WTC11 (cell line): ENCODE measurements at regions not wholly inside any gene's neighbourhood (a gene's known extent, or its start where the extent isn't known, plus 50 kb on each side); places are given as distances from the start of the nearest gene placed in this dataset.
A peak's percentile ranks its signal among the peaks of the same experiment; 100 is the strongest.
"Not testable (repeated sequence)": the region's sequence is repeated elsewhere in the genome, so short reads cannot be mapped to it uniquely, and the experiment has no call there.

Experiments used
- ATAC-seq: fragments of 200-7000 bp; cut with Tn5 transposase; 2 replicates; pipeline ENCODE4 v1.10.0; 2021; ENCODE audit warnings: mild to moderate bottlenecking, moderate library complexity
- CTCF ChIA-PET: fragments of 300-600 bp; sonication (Branson Sonifier 250); formaldehyde crosslinking; loops from one replicate; lab custom pipeline; 2021; ENCODE audit warnings: antibody characterized with exemption; lab: Charles Lee
- POLR2A ChIA-PET: fragments of 350-600 bp; sonication (Branson Sonifier 250); formaldehyde crosslinking; loops from one replicate; lab custom pipeline; 2021; ENCODE audit warnings: antibody characterized with exemption; lab: Charles Lee
- DNase-seq: peaks from one replicate; pipeline ENCODE4 v3.0.0; 2021; ENCODE audit warnings: low spot score
- H3K27ac Mint-ChIP-seq: 2 replicates; pipeline ENCODE4 v1.8.0; 2021; ENCODE audit warnings: mixed read lengths
- H3K27me3 Mint-ChIP-seq: 2 replicates; pipeline ENCODE4 v1.8.0; 2021; ENCODE audit warnings: low read depth, mild to moderate bottlenecking, moderate library complexity, mixed read lengths
- H3K36me3 Mint-ChIP-seq: 2 replicates; pipeline ENCODE4 v1.8.0; 2021; ENCODE audit warnings: mixed read lengths
- H3K4me1 Mint-ChIP-seq: 2 replicates; pipeline ENCODE4 v1.8.0; 2022; ENCODE audit warnings: mixed read lengths
- H3K4me3 Mint-ChIP-seq: 2 replicates; pipeline ENCODE4 v1.8.0; 2021; ENCODE audit warnings: mild to moderate bottlenecking, moderate library complexity, mixed read lengths
- H3K9me3 Mint-ChIP-seq: 2 replicates; pipeline ENCODE4 v1.8.0; 2021; ENCODE audit warnings: mixed read lengths
- ATF1 ChIP-seq: sonication (generic); formaldehyde crosslinking; IDR thresholded peaks from 2 replicates; pipeline ENCODE4 v1.8.1; 2023; ENCODE audit warnings: mild to moderate bottlenecking, moderate library complexity, missing genetic modification reagents
- TF ChIP-seq, protein P1 (sequence below): sonication (generic); formaldehyde crosslinking; IDR thresholded peaks from 2 replicates; pipeline ENCODE4 v1.8.0; 2023; ENCODE audit warnings: mild to moderate bottlenecking, missing genetic modification reagents
- TF ChIP-seq, protein P2 (sequence below): fragments of 250-450 bp; sonication (Bioruptor Pico); IDR thresholded peaks from 2 replicates; pipeline ENCODE4 v1.8.0; 2021; ENCODE audit warnings: mild to moderate bottlenecking
- TF ChIP-seq, protein P3 (sequence below): sonication (generic); formaldehyde crosslinking; IDR thresholded peaks from 2 replicates; pipeline ENCODE4 v1.8.1; 2023; ENCODE audit warnings: mild to moderate bottlenecking, missing genetic modification reagents, moderate library complexity

DNA sequence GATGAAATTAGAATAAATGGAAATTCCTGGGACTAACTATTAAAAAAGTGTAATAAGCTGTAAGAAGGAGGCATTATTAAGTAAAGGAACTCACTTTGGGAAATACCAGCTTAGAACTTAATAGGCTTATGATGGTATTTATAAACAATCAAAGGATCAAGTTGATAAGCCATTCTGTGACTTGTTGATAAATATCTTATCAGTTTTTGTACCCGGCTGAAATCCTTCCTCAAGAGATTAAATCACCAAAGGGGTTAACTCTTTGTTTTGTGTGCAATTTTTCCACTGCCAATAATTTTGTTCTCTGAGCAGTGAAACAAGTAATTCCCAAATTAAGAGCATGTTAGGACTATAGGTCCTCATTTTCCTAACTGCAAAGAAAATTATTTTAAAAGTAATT lies 70.7 kb upstream of the BDP1 start (continued):
- TF ChIP-seq, protein P1, sequence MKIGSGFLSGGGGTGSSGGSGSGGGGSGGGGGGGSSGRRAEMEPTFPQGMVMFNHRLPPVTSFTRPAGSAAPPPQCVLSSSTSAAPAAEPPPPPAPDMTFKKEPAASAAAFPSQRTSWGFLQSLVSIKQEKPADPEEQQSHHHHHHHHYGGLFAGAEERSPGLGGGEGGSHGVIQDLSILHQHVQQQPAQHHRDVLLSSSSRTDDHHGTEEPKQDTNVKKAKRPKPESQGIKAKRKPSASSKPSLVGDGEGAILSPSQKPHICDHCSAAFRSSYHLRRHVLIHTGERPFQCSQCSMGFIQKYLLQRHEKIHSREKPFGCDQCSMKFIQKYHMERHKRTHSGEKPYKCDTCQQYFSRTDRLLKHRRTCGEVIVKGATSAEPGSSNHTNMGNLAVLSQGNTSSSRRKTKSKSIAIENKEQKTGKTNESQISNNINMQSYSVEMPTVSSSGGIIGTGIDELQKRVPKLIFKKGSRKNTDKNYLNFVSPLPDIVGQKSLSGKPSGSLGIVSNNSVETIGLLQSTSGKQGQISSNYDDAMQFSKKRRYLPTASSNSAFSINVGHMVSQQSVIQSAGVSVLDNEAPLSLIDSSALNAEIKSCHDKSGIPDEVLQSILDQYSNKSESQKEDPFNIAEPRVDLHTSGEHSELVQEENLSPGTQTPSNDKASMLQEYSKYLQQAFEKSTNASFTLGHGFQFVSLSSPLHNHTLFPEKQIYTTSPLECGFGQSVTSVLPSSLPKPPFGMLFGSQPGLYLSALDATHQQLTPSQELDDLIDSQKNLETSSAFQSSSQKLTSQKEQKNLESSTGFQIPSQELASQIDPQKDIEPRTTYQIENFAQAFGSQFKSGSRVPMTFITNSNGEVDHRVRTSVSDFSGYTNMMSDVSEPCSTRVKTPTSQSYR (CRISPR knock-in tag): no peak
- TF ChIP-seq ATF1 (CRISPR knock-in tag): no peak
- TF ChIP-seq, protein P2, sequence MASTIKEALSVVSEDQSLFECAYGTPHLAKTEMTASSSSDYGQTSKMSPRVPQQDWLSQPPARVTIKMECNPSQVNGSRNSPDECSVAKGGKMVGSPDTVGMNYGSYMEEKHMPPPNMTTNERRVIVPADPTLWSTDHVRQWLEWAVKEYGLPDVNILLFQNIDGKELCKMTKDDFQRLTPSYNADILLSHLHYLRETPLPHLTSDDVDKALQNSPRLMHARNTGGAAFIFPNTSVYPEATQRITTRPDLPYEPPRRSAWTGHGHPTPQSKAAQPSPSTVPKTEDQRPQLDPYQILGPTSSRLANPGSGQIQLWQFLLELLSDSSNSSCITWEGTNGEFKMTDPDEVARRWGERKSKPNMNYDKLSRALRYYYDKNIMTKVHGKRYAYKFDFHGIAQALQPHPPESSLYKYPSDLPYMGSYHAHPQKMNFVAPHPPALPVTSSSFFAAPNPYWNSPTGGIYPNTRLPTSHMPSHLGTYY (CRISPR knock-in tag): no peak

DNA sequence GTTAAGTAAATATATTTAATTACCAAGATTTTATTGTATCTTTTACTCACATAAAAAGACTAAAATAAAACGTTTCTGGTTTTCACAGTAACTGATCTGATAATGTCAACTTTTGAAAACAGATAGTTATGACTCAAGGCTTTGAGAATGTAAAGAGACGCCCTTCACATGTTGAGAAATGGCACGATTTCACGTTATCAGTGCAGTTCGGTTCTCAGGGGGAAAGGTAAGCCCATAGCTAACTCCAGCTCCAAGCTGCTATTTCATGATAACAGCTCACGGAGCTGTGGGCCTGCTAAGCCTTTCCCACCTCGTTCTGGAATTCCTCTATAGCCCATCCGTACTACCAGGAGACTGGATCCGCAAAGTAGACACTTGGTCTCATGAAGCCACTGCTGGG lies 70.2 kb upstream of the BDP1 start:
- H3K36me3 Mint-ChIP-seq, POLR2A ChIA-PET, ATAC-seq: not testable (repeated sequence)

DNA sequence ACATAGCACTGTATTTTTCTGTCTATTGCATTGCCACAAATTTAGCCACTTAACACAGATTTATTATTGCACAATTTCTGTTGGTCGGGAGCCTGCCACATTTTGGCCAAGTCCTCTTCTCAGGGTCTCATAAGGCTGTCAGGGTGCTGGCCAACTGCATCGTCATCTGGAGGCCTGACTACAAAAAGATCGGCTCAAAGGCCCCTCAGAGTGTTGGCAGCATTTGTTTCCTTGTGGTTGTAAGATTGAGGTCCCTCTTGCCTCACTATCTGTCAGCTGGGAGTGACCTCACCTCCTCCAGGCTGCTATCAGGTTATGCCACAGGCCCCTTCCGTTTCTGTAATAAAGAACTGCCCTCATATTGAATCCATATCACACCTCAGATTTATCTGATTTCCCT lies 67.3 kb upstream of the BDP1 start:
- H3K9me3 Mint-ChIP-seq, ATAC-seq, H3K36me3 Mint-ChIP-seq, H3K4me1 Mint-ChIP-seq, H3K27me3 Mint-ChIP-seq, H3K4me3 Mint-ChIP-seq, H3K27ac Mint-ChIP-seq, CTCF ChIA-PET, DNase-seq, POLR2A ChIA-PET: not testable (repeated sequence)

More for the DNA sequence above, 70.2 kb upstream of the BDP1 start:
- H3K4me3 Mint-ChIP-seq, H3K4me1 Mint-ChIP-seq, DNase-seq, H3K9me3 Mint-ChIP-seq, H3K27me3 Mint-ChIP-seq, CTCF ChIA-PET: not testable (repeated sequence)
- H3K27ac Mint-ChIP-seq: peak overlapping the region; percentile 86; the same call in 1 of the 2 replicates

DNA sequence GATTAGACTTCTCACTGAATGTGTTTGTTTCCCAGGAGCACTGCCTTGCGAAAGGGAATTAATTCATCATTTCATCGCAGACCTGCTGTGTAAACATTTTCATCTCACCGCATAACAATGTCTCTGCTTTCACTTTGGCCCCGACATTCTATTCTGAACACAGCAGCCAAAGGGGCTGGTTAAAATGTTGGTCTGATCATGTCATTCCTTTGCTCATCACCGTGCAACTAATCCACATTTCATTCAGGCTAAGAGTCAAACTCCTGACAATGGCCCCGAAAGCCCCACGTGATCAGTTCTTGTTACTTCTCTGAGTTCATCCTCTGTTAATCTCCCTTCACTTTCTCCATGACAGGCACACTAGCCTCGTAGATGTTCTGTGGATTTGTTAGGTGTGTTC lies 57.1 kb upstream of the BDP1 start:
- CTCF ChIA-PET: not testable (repeated sequence)
- H3K9me3 Mint-ChIP-seq: peaks cover 12% of the 10 kb centered on the region
- TF ChIP-seq, protein P3, sequence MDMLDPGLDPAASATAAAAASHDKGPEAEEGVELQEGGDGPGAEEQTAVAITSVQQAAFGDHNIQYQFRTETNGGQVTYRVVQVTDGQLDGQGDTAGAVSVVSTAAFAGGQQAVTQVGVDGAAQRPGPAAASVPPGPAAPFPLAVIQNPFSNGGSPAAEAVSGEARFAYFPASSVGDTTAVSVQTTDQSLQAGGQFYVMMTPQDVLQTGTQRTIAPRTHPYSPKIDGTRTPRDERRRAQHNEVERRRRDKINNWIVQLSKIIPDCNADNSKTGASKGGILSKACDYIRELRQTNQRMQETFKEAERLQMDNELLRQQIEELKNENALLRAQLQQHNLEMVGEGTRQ (CRISPR knock-in tag): peak; percentile 63
- TF ChIP-seq, all 79 proteins: peak for 1; not testable (repeated sequence) for 78
- peak; percentile 70 for ATAC-seq
- peaks cover 29% of the 10 kb centered on the region for H3K4me1 Mint-ChIP-seq
- POLR2A ChIA-PET, H3K36me3 Mint-ChIP-seq, DNase-seq, H3K27ac Mint-ChIP-seq, H3K27me3 Mint-ChIP-seq, H3K4me3 Mint-ChIP-seq: not testable (repeated sequence)

DNA sequence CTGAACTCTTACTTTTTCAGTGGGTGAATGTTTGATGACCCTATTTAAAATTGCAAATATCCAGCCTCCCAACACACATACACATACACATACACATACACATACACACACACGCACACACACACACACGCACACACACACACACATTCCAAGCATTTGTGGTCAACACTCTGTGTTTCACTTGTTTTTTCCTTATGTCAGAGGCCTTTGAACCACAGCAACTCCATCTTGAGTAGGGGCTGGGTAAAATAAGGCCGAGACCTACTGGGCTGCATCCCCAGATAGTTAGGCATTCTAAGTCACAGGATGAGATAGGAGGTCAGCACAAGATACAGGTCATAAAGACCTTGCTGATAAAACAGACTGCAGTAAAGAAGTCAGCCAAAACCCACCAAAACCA lies 56.6 kb upstream of the BDP1 start:
- Mint-ChIP-seq H3K9me3 (peaks cover 12% of the 10 kb centered on the region), H3K4me1 (peaks cover 33% of the 10 kb centered on the region)
- H3K27me3 Mint-ChIP-seq, DNase-seq, POLR2A ChIA-PET, H3K27ac Mint-ChIP-seq, ATAC-seq, CTCF ChIA-PET, H3K4me3 Mint-ChIP-seq, H3K36me3 Mint-ChIP-seq: not testable (repeated sequence)

DNA sequence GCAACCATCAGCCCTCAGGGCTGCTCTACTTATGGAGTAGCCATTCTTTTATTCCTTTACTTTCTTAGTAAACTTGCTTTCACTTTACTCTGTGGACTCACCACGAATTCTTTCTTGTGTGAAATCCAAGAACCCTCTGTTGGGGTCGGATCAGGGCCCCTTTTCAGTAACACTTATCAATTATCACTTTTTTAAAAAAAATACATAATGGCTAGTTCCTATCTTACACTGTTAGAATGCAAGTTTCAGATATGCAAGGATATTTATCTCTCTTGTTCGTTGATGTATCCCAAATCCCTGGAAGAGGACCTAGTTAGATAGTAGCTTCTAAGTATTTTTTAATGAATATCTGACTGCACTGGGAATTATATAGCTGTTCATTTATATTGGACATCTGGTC lies 56.0 kb upstream of the BDP1 start:
- H3K4me3 Mint-ChIP-seq, CTCF ChIA-PET, H3K36me3 Mint-ChIP-seq, DNase-seq, POLR2A ChIA-PET, H3K27ac Mint-ChIP-seq, H3K27me3 Mint-ChIP-seq, ATAC-seq: not testable (repeated sequence)
- Mint-ChIP-seq H3K9me3 (peaks cover 12% of the 10 kb centered on the region), H3K4me1 (peaks cover 39% of the 10 kb centered on the region)

DNA sequence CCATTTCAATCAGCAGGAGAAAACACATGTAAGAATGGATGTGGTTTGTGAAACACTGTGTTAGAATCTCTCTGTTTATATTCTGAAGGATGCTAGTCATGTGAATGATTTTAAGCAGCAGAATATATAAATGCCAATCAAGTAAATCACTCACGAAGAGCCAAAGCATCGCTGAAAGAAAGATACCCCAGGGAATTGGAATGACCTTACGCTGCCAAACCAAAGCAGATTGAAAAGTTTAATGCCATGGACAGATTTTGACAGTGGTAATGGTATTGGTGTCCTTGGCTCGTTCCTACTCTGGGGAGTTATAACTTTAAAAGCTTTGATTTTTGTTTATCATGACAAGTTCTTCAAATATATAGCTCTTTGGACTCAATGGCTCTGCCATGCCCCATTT lies 54.8 kb upstream of the BDP1 start:
- CTCF ChIA-PET, ATAC-seq: not testable (repeated sequence)

DNA sequence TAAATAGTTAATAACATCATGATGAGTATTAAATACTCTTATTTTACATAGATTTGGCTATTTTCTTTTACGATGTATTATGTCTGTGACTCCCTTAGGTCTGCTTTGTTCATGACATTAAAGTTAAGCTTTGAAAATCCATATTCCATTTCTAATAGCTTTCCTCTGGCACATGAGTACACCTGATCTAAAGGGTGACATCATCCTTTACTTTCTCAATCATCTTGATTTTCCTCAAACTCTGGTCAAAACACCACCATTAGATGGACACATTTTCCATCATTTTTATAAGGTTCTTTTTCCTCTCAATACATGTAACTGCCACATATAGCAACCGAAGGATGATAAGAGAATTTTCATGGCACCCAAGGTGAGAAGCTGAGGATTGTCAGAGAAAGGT lies 54.3 kb upstream of the BDP1 start:
- peaks cover 54% of the 10 kb centered on the region for H3K4me1 Mint-ChIP-seq
- ATAC-seq, H3K36me3 Mint-ChIP-seq, H3K27me3 Mint-ChIP-seq, CTCF ChIA-PET, POLR2A ChIA-PET, DNase-seq, H3K4me3 Mint-ChIP-seq, H3K27ac Mint-ChIP-seq: not testable (repeated sequence)
- peaks cover 12% of the 10 kb centered on the region for H3K9me3 Mint-ChIP-seq

More for the DNA sequence above, 54.8 kb upstream of the BDP1 start:
- H3K27me3 Mint-ChIP-seq, POLR2A ChIA-PET, H3K27ac Mint-ChIP-seq, H3K36me3 Mint-ChIP-seq, H3K4me3 Mint-ChIP-seq, DNase-seq: not testable (repeated sequence)
- Mint-ChIP-seq H3K4me1 (peaks cover 50% of the 10 kb centered on the region), H3K9me3 (peaks cover 12% of the 10 kb centered on the region)

DNA sequence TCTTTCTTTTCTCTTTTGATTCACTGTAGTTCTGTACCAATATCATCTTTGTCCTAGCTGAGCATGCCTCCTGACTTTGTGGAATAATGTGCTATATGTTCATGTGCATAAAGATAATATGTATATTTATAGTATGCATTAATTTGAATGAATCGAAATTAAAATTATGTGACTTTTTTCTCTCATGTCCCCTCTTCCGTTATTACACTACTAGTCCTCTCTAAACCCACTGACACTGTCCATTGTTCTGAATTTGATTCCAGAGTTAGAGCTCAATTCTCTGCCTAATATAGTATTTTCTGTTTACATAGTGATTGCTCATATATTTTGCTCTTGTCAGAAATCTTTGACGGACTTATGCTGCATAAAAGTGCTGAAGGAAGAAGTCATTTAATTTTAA lies 53.9 kb upstream of the BDP1 start:
- DNase-seq, H3K4me3 Mint-ChIP-seq, ATAC-seq, H3K27ac Mint-ChIP-seq, H3K27me3 Mint-ChIP-seq, H3K36me3 Mint-ChIP-seq, POLR2A ChIA-PET, CTCF ChIA-PET: not testable (repeated sequence)
- Mint-ChIP-seq H3K4me1 (peaks cover 55% of the 10 kb centered on the region), H3K9me3 (peaks cover 11% of the 10 kb centered on the region)

DNA sequence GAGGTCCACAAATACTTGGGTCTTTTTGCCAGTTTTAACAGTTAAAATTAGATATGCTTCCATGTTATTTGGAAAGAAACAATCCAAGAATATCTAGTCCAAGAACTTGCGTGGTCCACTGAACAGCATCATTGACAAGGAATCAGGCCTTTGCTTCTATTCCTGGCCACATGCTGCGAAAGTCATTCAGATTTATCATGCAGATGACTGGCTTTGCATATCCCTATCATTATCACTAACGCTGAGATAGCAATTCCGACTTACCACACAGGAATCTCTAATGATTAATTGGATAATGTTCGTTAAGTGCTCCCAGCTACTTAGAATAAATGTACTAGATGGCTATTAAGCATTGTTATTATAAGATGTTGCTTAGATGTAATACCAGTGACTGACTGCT lies 51.0 kb upstream of the BDP1 start:
- CTCF ChIA-PET, H3K9me3 Mint-ChIP-seq, H3K36me3 Mint-ChIP-seq, DNase-seq, H3K27ac Mint-ChIP-seq, H3K4me3 Mint-ChIP-seq, POLR2A ChIA-PET, ATAC-seq, H3K27me3 Mint-ChIP-seq: not testable (repeated sequence)
- peaks cover 44% of the 10 kb centered on the region for H3K4me1 Mint-ChIP-seq
